Trophoblast cell (in vitro differentiated cells and primary cell): ENCODE measurements at regions not wholly inside any gene's neighbourhood (a gene's known extent, or its start where the extent isn't known, plus 50 kb on each side); places are given as distances from the start of the nearest gene placed in this dataset.

Source experiments
- DNase-seq, 2 donors: peaks; one replicate each; pipeline ENCODE4 v3.0.0-alpha.2; 2016
- H2AFZ ChIP-seq: 2 replicates; pipeline ENCODE4 v1.6.1; 2013; ENCODE audit warnings: low read length, moderate library complexity, mild to moderate bottlenecking; ENCODE audit not compliant: insufficient read depth, poor library complexity
- H2AK5ac ChIP-seq: 2 replicates; pipeline ENCODE4 v1.6.1; 2013; ENCODE audit warnings: mild to moderate bottlenecking, low read length
- H2BK120ac ChIP-seq: 2 replicates; pipeline ENCODE4 v1.6.1; 2013; ENCODE audit warnings: low read length, mild to moderate bottlenecking, moderate library complexity; ENCODE audit not compliant: insufficient read depth, poor library complexity
- H2BK12ac ChIP-seq: 2 replicates; pipeline ENCODE4 v1.6.1; 2013; ENCODE audit warnings: mild to moderate bottlenecking, low read length, moderate library complexity
- H2BK5ac ChIP-seq: 2 replicates; pipeline ENCODE4 v1.6.1; 2013; ENCODE audit warnings: low read length, low read depth, moderate library complexity, mild to moderate bottlenecking; ENCODE audit not compliant: poor library complexity
- H3K14ac ChIP-seq: 2 replicates; pipeline ENCODE4 v1.6.1; 2013; ENCODE audit warnings: mild to moderate bottlenecking, low read length
- H3K18ac ChIP-seq: 2 replicates; pipeline ENCODE4 v1.6.1; 2013; ENCODE audit warnings: mild to moderate bottlenecking, low read length
- H3K23ac ChIP-seq: 2 replicates; pipeline ENCODE4 v1.6.1; 2013; ENCODE audit warnings: low read length
- H3K27ac ChIP-seq: 2 replicates; pipeline ENCODE4 v1.5.1; 2013; ENCODE audit warnings: low read depth, mild to moderate bottlenecking, inconsistent platforms, low read length, moderate library complexity
- H3K27me3 ChIP-seq: 2 replicates; pipeline ENCODE4 v1.6.1; 2013; ENCODE audit warnings: inconsistent platforms, mild to moderate bottlenecking, low read length, moderate library complexity; ENCODE audit not compliant: insufficient read depth
- H3K36me3 ChIP-seq, 2 experiments: 1 replicate in 1 of 2; 2 replicates in 1 of 2; pipeline ENCODE4 v1.6.1; 2013; ENCODE audit warnings: low read length in 2 of 2, mild to moderate bottlenecking in 2 of 2, moderate library complexity in 1 of 2; ENCODE audit not compliant: insufficient read depth in 2 of 2, control insufficient read depth in 1 of 2
- H3K4ac ChIP-seq: 2 replicates; pipeline ENCODE4 v1.6.1; 2013; ENCODE audit warnings: low read depth, mild to moderate bottlenecking, low read length, moderate library complexity
- H3K4me1 ChIP-seq, 2 experiments: 1 replicate in 1 of 2; 2 replicates in 1 of 2; pipeline ENCODE4 v1.6.1; 2013; ENCODE audit warnings: low read length in 2 of 2, mild to moderate bottlenecking in 2 of 2, moderate library complexity in 1 of 2; ENCODE audit not compliant: insufficient read depth in 2 of 2, control insufficient read depth in 1 of 2
- H3K4me2 ChIP-seq: 2 replicates; pipeline ENCODE4 v1.6.1; 2013; ENCODE audit warnings: inconsistent platforms, mild to moderate bottlenecking, low read length, moderate library complexity
- H3K4me3 ChIP-seq: 2 replicates; pipeline ENCODE4 v1.5.1; 2013; ENCODE audit warnings: mild to moderate bottlenecking, low read depth, low read length, inconsistent platforms
- H3K79me1 ChIP-seq: one replicate; pipeline ENCODE4 v1.6.1; 2013; ENCODE audit warnings: low read length
- H3K79me2 ChIP-seq: 2 replicates; pipeline ENCODE4 v1.6.1; 2013; ENCODE audit warnings: low read length, mild to moderate bottlenecking; ENCODE audit not compliant: control insufficient read depth, insufficient read depth, poor library complexity
- H3K9ac ChIP-seq: 2 replicates; pipeline ENCODE4 v1.6.1; 2013; ENCODE audit warnings: mild to moderate bottlenecking, low read length
- H3K9me3 ChIP-seq: 2 replicates; pipeline ENCODE4 v1.6.1; 2013; ENCODE audit warnings: low read depth, mild to moderate bottlenecking, control low read depth, inconsistent platforms, low read length; ENCODE audit not compliant: insufficient read depth
- H4K12ac ChIP-seq: 2 replicates; pipeline ENCODE4 v1.6.1; 2013; ENCODE audit warnings: low read depth, mild to moderate bottlenecking, low read length, moderate library complexity
- H4K8ac ChIP-seq: 2 replicates; pipeline ENCODE4 v1.6.1; 2013; ENCODE audit warnings: low read depth, mild to moderate bottlenecking, low read length, moderate library complexity
- H4K91ac ChIP-seq: one replicate; pipeline ENCODE4 v1.6.1; 2013; ENCODE audit warnings: low read depth, mild to moderate bottlenecking, low read length, moderate library complexity
- WGBS: extraction: QIAGEN DNeasy Blood & Tissue Kit; methylation state at CpG from one replicate; pipeline ENCODE4 v1.1.7; 2013; ENCODE audit warnings: missing lambda C conversion rate; ENCODE audit not compliant: insufficient read length, insufficient coverage; ENCODE audit errors: extremely low coverage; 5-methylcytosine and 5-hydroxymethylcytosine counted together

DNA sequence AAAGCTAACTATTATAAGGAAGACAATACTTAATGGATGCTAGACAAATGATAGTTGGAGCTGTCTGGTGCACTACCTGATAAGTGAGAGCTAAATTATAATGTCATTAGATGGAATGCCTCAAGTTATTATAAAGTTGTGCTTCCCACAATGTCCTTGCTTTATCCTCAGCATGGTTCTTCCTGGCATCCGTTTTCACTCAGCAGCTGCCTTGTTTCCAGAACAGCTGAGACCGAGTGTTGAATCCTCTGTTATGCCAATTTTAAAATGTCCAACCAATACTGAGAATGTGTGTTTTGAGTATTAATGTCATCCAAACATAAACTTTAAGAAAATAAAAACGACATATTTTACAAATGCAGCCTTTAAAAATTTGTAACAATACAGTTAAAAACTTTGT, 286.7 kb upstream of the SOX2 start:
- Histone ChIP-seq H3K18ac (no peak overlapping the region), H3K9ac (no peak overlapping the region), H3K4me1 (no peaks in the 10 kb centered on the region), H3K27ac (no peak overlapping the region), H4K12ac (no peak overlapping the region), H3K4ac (no peak overlapping the region), H2BK12ac (peak overlapping the region; percentile 58), H3K27me3 (no peaks in the 10 kb centered on the region), H3K36me3 (no peaks in the 10 kb centered on the region), H3K14ac (no peak overlapping the region), H3K79me1 (no peaks in the 10 kb centered on the region), H3K4me2 (no peak overlapping the region), H4K91ac (no peak overlapping the region), H2AK5ac (no peak overlapping the region), H3K23ac (no peak overlapping the region), H4K8ac (no peak overlapping the region), H3K79me2 (no peaks in the 10 kb centered on the region), H3K4me3 (no peak overlapping the region), H2AFZ (no peak overlapping the region), H3K9me3 (no peaks in the 10 kb centered on the region), H2BK5ac (no peak overlapping the region), H2BK120ac (no peak overlapping the region)
- no CpG with 5 or more reads among the region's 3 CpGs for WGBS
- DNase-seq = no peak

DNA sequence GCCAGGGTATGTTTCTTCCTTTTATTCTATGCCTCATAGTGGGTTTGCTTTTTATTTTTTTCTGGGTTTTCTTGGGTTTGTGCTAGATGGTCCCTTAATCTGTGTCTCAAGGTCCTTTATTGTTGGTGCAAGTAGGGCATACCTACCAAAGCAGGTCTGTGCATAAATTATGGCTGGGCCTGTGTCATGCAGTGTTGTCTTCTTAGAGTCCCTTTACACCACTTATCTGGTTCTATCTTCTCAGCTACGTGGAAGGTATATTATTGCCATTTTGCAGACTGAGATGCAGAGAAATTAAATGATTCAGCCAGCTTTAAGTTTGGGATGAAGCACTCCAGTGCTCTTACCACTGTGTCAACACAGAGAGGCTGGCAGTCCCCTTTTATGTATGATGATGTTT, 293.5 kb upstream of the SOX2 start:
- Histone ChIP-seq H2AFZ (no peak overlapping the region), H3K4me2 (peak overlapping the region; percentile 36), H2BK5ac (peak overlapping the region; percentile 18), H4K91ac (peak overlapping the region; percentile 15), H3K79me1 (peaks cover 4% of the 10 kb centered on the region), H3K4ac (no peak overlapping the region), H4K12ac (no peak overlapping the region), H2BK12ac (no peak overlapping the region), H3K36me3 (no peaks in the 10 kb centered on the region), H2AK5ac (no peak overlapping the region), H3K18ac (no peak overlapping the region), H3K23ac (no peak overlapping the region), H3K79me2 (no peaks in the 10 kb centered on the region), H2BK120ac (peak overlapping the region; percentile 14), H3K14ac (peak overlapping the region; percentile 4), H3K4me3 (no peak overlapping the region), H3K27ac (peak overlapping the region; percentile 74), H4K8ac (no peak overlapping the region), H3K9ac (no peak overlapping the region), H3K4me1 (peaks cover 0 to 3% of the 10 kb centered on the region in 2 experiments), H3K9me3 (no peaks in the 10 kb centered on the region), H3K27me3 (no peaks in the 10 kb centered on the region)
- WGBS = no CpG with 5 or more reads among the region's 1 CpG
- DNase-seq = peak in 1 of 2 donors; percentile 4

DNA sequence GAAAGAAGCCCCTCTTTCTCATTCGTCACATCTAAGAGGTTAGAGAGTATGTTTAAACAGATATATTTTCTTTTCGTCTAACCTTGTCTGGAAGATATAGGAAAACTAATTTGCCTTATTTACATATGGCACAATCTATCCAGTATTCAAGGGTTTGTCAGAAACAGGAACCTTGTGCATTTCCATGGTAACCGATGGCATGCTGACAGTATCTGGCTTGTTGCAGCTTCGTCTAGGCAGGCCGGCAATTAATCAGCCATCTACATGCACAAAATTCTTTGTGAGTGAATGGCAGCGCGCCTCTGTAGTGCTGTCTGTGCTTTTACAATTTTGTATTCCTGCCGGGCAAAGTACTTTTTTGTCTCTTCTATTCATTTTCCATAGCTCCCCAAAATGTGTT, 294.0 kb upstream of the SOX2 start:
- H3K4me1 ChIP-seq = peaks cover 0 to 3% of the 10 kb centered on the region in 2 experiments
- no peak overlapping the region for H2BK12ac ChIP-seq
- H3K23ac ChIP-seq = no peak overlapping the region
- no peak overlapping the region for H3K4ac ChIP-seq
- H3K27ac ChIP-seq = peak overlapping the region; percentile 74
- H2BK120ac ChIP-seq = no peak overlapping the region
- H4K8ac ChIP-seq = no peak overlapping the region
- H3K9me3 ChIP-seq = no peaks in the 10 kb centered on the region
- H3K14ac ChIP-seq = no peak overlapping the region
- no peak overlapping the region for H2AK5ac ChIP-seq
- H3K36me3 ChIP-seq = no peaks in the 10 kb centered on the region
- no peaks in the 10 kb centered on the region for H3K27me3 ChIP-seq
- no peak overlapping the region for H3K18ac ChIP-seq
- no peak overlapping the region for H3K9ac ChIP-seq
- H4K91ac ChIP-seq = no peak overlapping the region
- H2AFZ ChIP-seq = no peak overlapping the region
- no peak overlapping the region for H4K12ac ChIP-seq
- no peaks in the 10 kb centered on the region for H3K79me2 ChIP-seq
- peak; percentile 83 to 90 for DNase-seq
- H2BK5ac ChIP-seq = no peak overlapping the region
- H3K4me2 ChIP-seq = peak overlapping the region; percentile 36
- peaks cover 4% of the 10 kb centered on the region for H3K79me1 ChIP-seq
- WGBS = no CpG with 5 or more reads among the region's 8 CpGs
- H3K4me3 ChIP-seq = no peak overlapping the region

DNA sequence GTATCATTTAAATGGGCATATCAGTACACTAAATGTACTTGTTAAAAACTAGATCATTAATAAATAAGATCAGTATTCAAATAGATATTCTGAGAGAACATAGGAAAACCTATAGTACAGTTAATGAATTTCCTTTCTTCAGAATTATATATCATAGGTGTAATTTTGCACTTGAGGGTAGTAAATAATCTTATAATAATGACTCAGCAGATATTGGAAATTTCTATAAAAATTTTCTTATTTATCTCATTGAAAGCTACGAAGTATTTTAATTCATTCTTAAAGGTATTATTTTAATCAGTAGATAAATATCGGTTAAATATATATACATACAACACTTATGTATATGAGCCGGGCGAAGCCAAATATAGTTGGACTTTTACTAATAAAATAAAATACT, 300.9 kb upstream of the SOX2 start:
- no peak overlapping the region for H3K4me3 ChIP-seq
- no peak overlapping the region for H2AFZ ChIP-seq
- no peak overlapping the region for H2AK5ac ChIP-seq
- H3K79me2 ChIP-seq = no peaks in the 10 kb centered on the region
- H3K18ac ChIP-seq = no peak overlapping the region
- H3K36me3 ChIP-seq = no peaks in the 10 kb centered on the region
- H3K27ac ChIP-seq = no peak overlapping the region
- H3K4ac ChIP-seq = no peak overlapping the region
- DNase-seq = no peak
- no peak overlapping the region for H4K8ac ChIP-seq
- no peak overlapping the region for H3K14ac ChIP-seq
- H2BK5ac ChIP-seq = no peak overlapping the region
- peaks cover 0 to 2% of the 10 kb centered on the region in 2 experiments for H3K4me1 ChIP-seq
- H3K27me3 ChIP-seq = no peaks in the 10 kb centered on the region
- no peak overlapping the region for H2BK120ac ChIP-seq
- no peak overlapping the region for H4K91ac ChIP-seq
- H3K79me1 ChIP-seq = no peaks in the 10 kb centered on the region
- no peak overlapping the region for H2BK12ac ChIP-seq
- no CpG with 5 or more reads among the region's 4 CpGs for WGBS
- no peaks in the 10 kb centered on the region for H3K9me3 ChIP-seq
- H3K4me2 ChIP-seq = no peak overlapping the region
- no peak overlapping the region for H3K23ac ChIP-seq
- H3K9ac ChIP-seq = no peak overlapping the region
- H4K12ac ChIP-seq = no peak overlapping the region
